DMS114 treated with DMSO at 0.1 percent for 48 hours (cell line): ENCODE measurements at regions not wholly inside any gene's neighbourhood (a gene's known extent, or its start where the extent isn't known, plus 50 kb on each side); places are given as distances from the start of the nearest gene placed in this dataset.

ENCODE experiments used
- DNase-seq: peaks from one replicate; lab custom pipeline; 2025; ENCODE audit not compliant: unreplicated experiment; lab: John Stamatoyannopoulos, UW

DNA sequence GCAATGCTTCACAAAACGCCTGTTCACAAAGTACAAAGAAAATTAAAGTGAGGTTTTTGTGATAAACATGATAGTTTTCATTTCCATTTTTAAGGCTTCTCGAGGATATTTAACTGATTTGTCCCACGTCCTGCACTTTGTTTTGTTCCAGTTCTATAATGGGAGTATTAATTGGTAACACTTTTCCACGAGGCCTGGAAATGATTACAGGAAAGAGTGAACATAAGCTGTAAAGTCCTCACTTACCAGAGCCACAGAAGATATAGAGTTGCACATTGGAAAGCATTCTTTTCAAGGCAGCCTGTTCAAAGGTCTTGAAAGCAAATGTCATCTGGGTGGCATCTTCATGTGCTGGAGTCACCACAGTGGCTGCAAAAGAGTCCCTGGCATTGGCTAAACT, 1236.6 kb downstream of the BCL11B start:
- no peak for DNase-seq

GRCh38 chr14:98037831-98038230, 1234.2 kb downstream of the BCL11B start:
- DNase-seq, result no peak

DNA sequence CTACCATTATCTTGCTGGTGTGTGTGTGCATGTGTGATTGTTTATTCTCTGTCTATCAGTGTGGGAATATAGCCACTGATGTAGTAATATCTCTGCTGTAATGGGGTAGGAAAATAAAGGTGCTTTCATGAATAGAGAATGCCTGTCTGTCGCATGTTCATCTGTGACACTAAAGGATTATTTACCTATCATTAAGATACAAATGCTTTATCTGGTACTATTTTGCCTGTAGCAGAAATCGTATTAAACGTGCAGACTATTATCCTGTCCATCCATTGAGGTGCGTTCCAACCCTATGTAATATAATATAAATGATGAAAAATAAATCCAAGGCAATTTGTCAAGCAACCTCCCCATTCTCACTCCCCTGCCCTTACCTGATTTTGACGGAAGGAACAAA, 1215.1 kb downstream of the BCL11B start:
- DNase-seq, result no peak

GRCh38 chr14:98059106-98059505, 1212.9 kb downstream of the BCL11B start:
- DNase-seq, result no peak

DNA sequence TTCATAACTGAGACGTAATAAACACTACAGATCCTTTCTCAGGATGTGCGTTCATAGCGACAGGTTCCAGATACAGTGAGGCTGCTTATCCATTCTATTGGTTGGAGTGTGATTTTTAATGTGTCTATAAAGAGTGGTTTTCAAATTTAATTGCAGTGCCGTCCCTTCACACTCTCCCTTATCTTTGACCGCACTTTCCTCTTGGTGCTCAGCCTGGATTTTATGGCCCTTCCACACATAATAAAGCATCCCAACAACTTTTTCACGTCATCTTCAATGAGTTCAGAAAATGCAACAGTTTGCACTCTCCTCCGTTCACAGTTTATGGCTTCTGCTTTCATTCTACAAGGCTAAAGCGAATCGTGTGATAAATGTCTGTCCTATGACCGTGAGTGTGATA, 1209.9 kb downstream of the BCL11B start:
- DNase-seq, result no peak

DNA sequence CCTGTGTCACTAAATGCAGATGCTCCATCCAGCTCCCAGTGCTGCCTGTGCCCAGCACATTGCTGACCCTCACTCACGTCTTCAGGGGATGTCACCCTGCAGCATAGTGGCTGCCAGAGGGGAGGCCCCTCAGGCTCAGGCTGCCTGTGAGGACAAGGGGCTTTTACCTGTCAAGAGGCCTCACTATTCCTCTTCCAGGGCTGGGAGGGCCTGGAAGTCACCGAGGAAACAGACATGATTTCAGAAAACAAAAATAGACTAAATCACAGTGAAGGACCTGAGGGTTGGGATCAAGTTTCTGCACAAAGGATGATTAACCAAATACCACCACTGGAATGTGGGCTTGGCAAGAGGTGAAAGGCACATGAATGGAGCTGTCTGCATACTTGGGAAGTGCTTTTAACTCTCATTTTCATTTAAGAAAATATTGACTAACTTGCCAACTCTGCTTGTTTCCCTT, 1202.3 kb downstream of the BCL11B start:
- DNase-seq, result no peak

- DNase-seq, result no peak
Observed at GRCh38 chr14:98070536-98070935, 1201.5 kb downstream of the BCL11B start.

DNA sequence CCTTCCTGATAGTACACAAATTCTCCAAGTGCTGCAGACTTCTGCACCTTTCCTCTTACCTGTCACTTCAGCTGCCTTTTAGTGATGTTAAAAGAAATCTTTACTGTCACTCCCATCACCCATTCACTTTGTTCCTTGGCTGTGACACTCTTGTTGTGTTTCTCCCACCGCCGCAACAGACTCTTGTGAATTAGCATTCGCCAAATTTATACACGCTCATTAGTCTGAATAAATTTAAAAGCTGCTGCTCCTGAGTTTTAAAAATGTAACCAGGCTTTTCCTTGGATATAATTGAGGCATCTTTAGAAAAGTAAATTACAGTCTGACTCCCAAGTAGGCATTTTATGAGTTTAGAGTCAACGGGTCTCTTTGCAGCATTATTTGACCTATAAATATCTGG, 1197.9 kb downstream of the BCL11B start:
- no peak for DNase-seq

GRCh38 chr14:98077176-98077575, 1194.8 kb downstream of the BCL11B start:
- no peak for DNase-seq

DNA sequence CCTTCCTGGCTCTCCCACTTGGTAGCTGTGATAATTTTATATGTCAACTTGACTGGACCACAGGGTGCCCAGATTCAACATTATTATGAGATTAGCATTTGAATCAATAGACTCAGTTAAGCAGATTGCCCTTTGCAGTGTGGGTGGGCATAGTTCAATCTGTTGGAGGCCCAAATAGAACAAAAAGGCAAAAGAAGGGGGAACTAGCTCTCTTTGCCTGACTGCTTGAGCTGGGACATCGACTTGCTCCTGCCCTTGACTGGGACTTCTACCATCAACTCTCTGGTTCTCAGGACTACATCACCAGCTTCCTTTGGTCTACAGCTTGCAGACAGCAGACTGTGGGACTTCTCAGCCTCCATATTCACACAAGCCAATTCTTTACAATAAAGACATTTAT, 1189.2 kb downstream of the BCL11B start:
- no peak for DNase-seq

- DNase-seq, result no peak
Observed at GRCh38 chr14:98085751-98086150, 1186.2 kb downstream of the BCL11B start.

DNA sequence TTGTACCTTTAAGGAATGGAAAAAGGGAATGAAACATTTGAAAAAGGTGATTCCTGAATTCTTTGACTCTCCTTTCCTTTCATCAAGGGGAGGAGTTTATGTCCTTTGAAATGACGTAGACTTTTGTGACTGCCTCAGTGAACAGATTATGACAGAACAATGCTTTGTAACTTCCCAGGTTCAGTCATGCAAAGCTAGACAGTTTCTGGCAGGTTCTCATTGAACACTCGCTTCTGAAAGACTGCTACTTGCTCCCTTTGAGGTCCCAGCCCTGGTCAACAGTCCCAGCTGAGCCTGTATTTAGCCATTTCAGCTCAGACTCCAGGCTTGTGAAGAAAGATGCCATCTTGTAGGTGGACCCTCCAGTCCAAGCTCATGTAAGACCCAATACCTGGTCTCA, 1178.9 kb downstream of the BCL11B start:
- DNase-seq, result no peak

GRCh38 chr14:98099527-98099926, 1172.5 kb downstream of the BCL11B start:
- no peak for DNase-seq

- no peak for DNase-seq
Observed at GRCh38 chr14:98101323-98101722, 1170.7 kb downstream of the BCL11B start.

DNA sequence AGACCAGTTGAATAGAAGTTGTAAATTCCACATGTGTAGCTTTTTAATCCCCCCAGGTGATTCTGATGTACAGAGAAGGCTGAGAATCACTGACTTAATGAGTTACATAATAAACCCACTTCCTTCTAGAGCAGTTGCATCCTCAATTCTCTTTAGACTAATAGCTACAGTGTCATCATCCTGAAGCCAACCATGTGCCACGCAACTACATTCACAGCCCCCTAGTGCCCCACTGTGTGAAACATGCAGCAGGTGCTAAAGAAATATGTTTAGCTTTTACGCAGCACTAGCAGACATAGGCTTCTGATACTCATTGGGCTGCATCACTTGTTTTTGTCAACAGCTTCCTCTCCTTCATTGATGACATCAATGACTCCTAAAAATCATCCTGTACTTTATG, 1168.3 kb downstream of the BCL11B start:
- no peak for DNase-seq

DNA sequence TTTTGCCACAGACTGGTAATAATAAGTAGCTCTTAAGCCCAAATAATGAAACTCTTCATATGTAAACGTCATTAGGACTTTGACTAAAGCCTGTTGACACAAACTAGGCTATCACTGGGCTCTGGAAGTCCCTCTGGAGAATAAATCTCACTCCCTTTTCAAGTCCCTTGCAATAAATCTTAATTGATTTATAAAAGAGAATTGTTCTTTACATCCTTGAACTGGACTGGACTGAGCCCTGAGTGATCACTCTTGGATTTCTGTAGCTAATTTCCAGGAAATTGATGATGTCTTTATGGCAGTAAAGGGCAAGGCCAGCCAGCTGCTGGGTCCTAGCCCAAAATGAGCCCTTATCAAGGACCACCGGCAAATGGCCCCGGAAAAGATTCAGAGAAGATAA, 1162.7 kb downstream of the BCL11B start:
- no peak for DNase-seq

GRCh38 chr14:98112194-98112780, 1159.7 kb downstream of the BCL11B start:
- DNase-seq, result no peak

GRCh38 chr14:98114122-98114895, 1157.7 kb downstream of the BCL11B start:
- no peak for DNase-seq

- no peak for DNase-seq
Observed at GRCh38 chr14:98114946-98115345, 1157.1 kb downstream of the BCL11B start.

DNA sequence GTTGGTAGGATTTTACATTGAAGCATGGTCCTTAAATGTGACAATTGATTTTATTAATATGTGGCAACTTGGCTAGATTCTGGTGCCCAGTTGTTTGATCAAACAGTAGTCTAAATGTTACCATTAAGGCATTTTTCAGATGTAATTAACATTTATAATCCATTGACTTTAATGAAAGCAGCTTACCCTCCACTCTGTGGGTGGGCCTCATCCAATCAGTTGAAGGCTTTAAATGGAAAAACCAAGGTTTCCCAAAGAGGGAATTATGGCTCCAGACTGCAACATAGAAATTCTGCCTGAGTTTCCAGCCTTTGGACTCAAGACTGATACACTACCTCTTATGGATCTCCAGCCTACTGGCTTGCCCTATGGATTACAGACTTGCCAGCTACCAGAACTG, 1153.2 kb downstream of the BCL11B start:
- no peak for DNase-seq

DNA sequence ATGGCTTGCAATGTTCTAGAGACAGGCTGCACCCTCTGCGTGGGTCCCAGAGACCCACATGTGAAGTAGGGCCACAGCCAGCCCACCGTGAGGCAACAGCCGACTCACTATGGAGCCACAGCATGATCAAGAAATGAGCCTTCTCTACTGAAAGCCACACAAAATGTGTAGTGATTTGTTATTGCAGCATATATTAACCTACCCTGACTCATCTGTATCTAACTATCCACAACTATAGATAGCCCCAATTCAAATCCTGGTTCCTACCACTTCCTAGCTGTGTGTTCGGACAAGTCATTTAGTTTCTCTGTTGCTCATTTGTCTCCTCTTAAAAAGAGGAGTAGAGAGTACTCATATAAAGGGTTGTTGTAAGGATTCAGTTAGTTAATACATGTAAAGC, 1152.3 kb downstream of the BCL11B start:
- no peak for DNase-seq

GRCh38 chr14:98120831-98121464, 1151.0 kb downstream of the BCL11B start:
- no peak for DNase-seq
